Suprapubic skin (tissue), 4 donors: ENCODE measurements at regions not wholly inside any gene's neighbourhood (a gene's known extent, or its start where the extent isn't known, plus 50 kb on each side); places are given as distances from the start of the nearest gene placed in this dataset.

Experiments
- CTCF ChIP-seq, 2 donors: fragments of 200-600 bp in 1 of 2; fragments of 450-650 bp in 1 of 2; sonication (generic) in 1 of 2; IDR thresholded peaks; one replicate each; pipeline ENCODE4 v1.5.1; 2016 to 2019; ENCODE audit warnings: antibody characterized with exemption in 2 of 2, mild to moderate bottlenecking in 1 of 2, moderate library complexity in 1 of 2
- EP300 ChIP-seq: sonication (generic); formaldehyde crosslinking; IDR thresholded peaks from one replicate; pipeline ENCODE4 v1.6.1; 2017; ENCODE audit warnings: antibody characterized with exemption
- POLR2A ChIP-seq, 2 donors: fragments of 450-650 bp; IDR thresholded peaks; one replicate each; pipeline ENCODE4 v1.6.1; 2017; ENCODE audit warnings: antibody characterized with exemption in 2 of 2, mild to moderate bottlenecking in 2 of 2, moderate library complexity in 2 of 2
- POLR2AphosphoS5 ChIP-seq, 3 donors: sonication (generic); formaldehyde crosslinking; IDR thresholded peaks; one replicate each; pipeline ENCODE4 v1.6.1; 2017; ENCODE audit warnings: antibody characterized with exemption in 3 of 3

GRCh38 chr5:9838916-9839315, 208.8 kb upstream of the TAS2R1 start:
- TF ChIP-seq POLR2A (IDR thresholded peaks at IDR 0.05): no peak
- TF ChIP-seq EP300: no peak
- TF ChIP-seq CTCF (IDR thresholded peaks at IDR 0.05): no peak
- TF ChIP-seq POLR2AphosphoS5 (IDR thresholded peaks at IDR 0.05): no peak
